ENCODE measurements at regions not wholly inside any gene's neighbourhood (a gene's known extent, or its start where the extent isn't known, plus 50 kb on each side); places are given as distances from the start of the nearest gene placed in this dataset.

DNA sequence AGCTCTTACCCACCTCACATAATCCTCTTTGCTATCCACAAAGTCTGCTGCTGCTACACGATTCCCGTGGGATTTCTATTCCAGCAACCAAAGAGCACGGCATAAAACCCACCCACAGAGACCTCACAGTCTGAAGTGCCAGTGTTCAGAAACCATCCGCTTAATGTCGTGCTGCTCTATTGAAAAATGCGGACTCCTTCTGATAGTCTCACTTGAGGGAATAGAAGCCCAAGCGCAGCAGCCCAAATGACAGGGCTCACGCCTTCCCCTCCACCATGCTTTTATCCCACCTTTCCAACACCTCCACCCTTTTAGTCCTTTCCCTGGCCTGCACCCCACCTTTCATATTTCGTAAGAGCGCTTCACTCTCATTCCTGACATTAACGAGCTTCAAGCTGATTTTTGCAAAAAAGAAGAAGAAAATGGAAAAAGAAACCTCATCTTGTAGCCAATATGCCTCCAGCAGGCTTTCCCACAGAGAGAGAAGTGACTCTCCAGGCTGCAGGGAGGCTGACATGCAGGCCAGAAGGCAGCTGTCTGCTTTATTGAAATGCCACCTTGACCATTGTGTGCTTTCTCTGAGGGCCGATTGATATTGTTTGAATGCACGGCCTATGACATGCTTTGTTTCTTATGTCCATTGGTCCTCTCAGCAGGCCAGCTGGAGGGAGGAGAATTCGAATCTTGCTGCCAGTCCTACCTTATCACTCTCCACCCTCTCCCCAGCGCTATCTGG lies 70.6 kb upstream of the PCSK1 start:
- Histone ChIP-seq H3K9me3 (ENCODE audit: control insufficient read depth in 1 of 2, insufficient read depth in 1 of 2, low read depth in 1 of 2, low read length in 2 of 2) (no peaks in the 10 kb centered on the region), H3K4me3 (replicated peaks in 1 of 2; ENCODE audit: low read depth in 1 of 2, low read length in 2 of 2) (no peak overlapping the region), H3K27me3 (ENCODE audit: insufficient read depth, low read length) (no peaks in the 10 kb centered on the region), H3K9ac (ENCODE audit: low read length) (no peak overlapping the region), H3K36me3 (ENCODE audit: control insufficient read depth in 1 of 2, insufficient read depth in 2 of 2, low read length in 2 of 2) (no peaks in the 10 kb centered on the region), H3K27ac (ENCODE audit: low read depth, low read length) (no peak overlapping the region), H3K4me2 (ENCODE audit: low read length) (no peak overlapping the region), H3K79me2 (ENCODE audit: insufficient read depth, low read length) (no peaks in the 10 kb centered on the region), H3K4me1 (ENCODE audit: control insufficient read depth in 1 of 2, insufficient read depth in 2 of 2, low read length in 2 of 2) (no peaks in the 10 kb centered on the region), H4K20me1 (ENCODE audit: insufficient read depth) (no peaks in the 10 kb centered on the region), H3K9me2 (ENCODE audit: insufficient read depth) (no peaks in the 10 kb centered on the region), H2AFZ (ENCODE audit: low read depth, low read length, poor library complexity, severe bottlenecking) (no peak overlapping the region)
- RAD21 ChIA-PET (ENCODE audit: low non-redundant PET in 1 of 2, low total read pairs in 2 of 2, uncharacterized antibody in 2 of 2, unreplicated experiment in 2 of 2) = no interaction called here
- CTCF ChIA-PET = no interaction called here
- intact Hi-C loops (cut with micrococcal nuclease) = no loop called here
- DNase-seq (ENCODE audit: low read depth, low spot score) = no peak
- POLR2A ChIA-PET = no interaction called here
- ATAC-seq = no peak
- BruUV-seq (replicated peaks) = no TSS peak
- no peak for TF ChIP-seq TCF7L2 (IDR thresholded peaks at IDR 0.05; ENCODE audit: borderline replicate concordance, extremely low read depth, insufficient read depth, insufficient read length)
- TF ChIP-seq, protein P1, sequence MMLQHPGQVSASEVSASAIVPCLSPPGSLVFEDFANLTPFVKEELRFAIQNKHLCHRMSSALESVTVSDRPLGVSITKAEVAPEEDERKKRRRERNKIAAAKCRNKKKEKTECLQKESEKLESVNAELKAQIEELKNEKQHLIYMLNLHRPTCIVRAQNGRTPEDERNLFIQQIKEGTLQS (IDR thresholded peaks at IDR 0.05) = no peak
- no peak for TF ChIP-seq ZNF274 (IDR thresholded peaks at IDR 0.05; ENCODE audit: low read depth, low read length)
- no peak for TF ChIP-seq SRF (IDR thresholded peaks at IDR 0.05; ENCODE audit: low read depth)
- TF ChIP-seq SP1 (IDR thresholded peaks at IDR 0.05; ENCODE audit: low read depth) = no peak
- no peak for TF ChIP-seq EZH2phosphoT487 (IDR thresholded peaks at IDR 0.05; ENCODE audit: borderline replicate concordance)
- no peak for TF ChIP-seq SIN3A (IDR thresholded peaks at IDR 0.05; ENCODE audit: low read depth)
- TF ChIP-seq EGR1 (IDR thresholded peaks at IDR 0.05; ENCODE audit: low read depth) = no peak
- TF ChIP-seq, protein P2, sequence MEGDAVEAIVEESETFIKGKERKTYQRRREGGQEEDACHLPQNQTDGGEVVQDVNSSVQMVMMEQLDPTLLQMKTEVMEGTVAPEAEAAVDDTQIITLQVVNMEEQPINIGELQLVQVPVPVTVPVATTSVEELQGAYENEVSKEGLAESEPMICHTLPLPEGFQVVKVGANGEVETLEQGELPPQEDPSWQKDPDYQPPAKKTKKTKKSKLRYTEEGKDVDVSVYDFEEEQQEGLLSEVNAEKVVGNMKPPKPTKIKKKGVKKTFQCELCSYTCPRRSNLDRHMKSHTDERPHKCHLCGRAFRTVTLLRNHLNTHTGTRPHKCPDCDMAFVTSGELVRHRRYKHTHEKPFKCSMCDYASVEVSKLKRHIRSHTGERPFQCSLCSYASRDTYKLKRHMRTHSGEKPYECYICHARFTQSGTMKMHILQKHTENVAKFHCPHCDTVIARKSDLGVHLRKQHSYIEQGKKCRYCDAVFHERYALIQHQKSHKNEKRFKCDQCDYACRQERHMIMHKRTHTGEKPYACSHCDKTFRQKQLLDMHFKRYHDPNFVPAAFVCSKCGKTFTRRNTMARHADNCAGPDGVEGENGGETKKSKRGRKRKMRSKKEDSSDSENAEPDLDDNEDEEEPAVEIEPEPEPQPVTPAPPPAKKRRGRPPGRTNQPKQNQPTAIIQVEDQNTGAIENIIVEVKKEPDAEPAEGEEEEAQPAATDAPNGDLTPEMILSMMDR (IDR thresholded peaks at IDR 0.05 in 2 of 3, conservative IDR thresholded peaks at IDR 0.05 in 1 of 3; ENCODE audit: borderline replicate concordance in 1 of 3, insufficient read depth in 1 of 3, low read depth in 2 of 3, low read length in 2 of 3) = no peak
- TF ChIP-seq, protein P3, sequence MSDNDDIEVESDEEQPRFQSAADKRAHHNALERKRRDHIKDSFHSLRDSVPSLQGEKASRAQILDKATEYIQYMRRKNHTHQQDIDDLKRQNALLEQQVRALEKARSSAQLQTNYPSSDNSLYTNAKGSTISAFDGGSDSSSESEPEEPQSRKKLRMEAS (IDR thresholded peaks at IDR 0.05) = no peak
- no peak for TF ChIP-seq CBX3 (IDR thresholded peaks at IDR 0.05; ENCODE audit: low read depth)

All from HCT116 (cell line).